Fibroblast of the aortic adventitia (primary cell): ENCODE measurements at regions not wholly inside any gene's neighbourhood (a gene's known extent, or its start where the extent isn't known, plus 50 kb on each side); places are given as distances from the start of the nearest gene placed in this dataset.

ENCODE experiments used
- DNase-seq: peaks from one replicate; pipeline ENCODE4 v3.0.0-alpha.2; 2010; ENCODE audit warnings: low read depth
- H3K4me3 ChIP-seq: 2 replicates; pipeline ENCODE4 v1.5.1; 2011; ENCODE audit warnings: low read depth, mild to moderate bottlenecking, control low read depth, low read length, moderate library complexity
- TF ChIP-seq, protein P1 (sequence below): IDR thresholded peaks from 2 replicates; pipeline ENCODE4 v1.5.1; 2011; ENCODE audit warnings: mild to moderate bottlenecking, low read length, control low read depth, inconsistent platforms; ENCODE audit not compliant: insufficient read depth

- TF ChIP-seq, protein P1, sequence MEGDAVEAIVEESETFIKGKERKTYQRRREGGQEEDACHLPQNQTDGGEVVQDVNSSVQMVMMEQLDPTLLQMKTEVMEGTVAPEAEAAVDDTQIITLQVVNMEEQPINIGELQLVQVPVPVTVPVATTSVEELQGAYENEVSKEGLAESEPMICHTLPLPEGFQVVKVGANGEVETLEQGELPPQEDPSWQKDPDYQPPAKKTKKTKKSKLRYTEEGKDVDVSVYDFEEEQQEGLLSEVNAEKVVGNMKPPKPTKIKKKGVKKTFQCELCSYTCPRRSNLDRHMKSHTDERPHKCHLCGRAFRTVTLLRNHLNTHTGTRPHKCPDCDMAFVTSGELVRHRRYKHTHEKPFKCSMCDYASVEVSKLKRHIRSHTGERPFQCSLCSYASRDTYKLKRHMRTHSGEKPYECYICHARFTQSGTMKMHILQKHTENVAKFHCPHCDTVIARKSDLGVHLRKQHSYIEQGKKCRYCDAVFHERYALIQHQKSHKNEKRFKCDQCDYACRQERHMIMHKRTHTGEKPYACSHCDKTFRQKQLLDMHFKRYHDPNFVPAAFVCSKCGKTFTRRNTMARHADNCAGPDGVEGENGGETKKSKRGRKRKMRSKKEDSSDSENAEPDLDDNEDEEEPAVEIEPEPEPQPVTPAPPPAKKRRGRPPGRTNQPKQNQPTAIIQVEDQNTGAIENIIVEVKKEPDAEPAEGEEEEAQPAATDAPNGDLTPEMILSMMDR: no peak
- H3K4me3 ChIP-seq: no peak overlapping the region
- no peak for DNase-seq
Observed at GRCh38 chr6:114718716-114719270, 376.0 kb upstream of the HS3ST5 start.

GRCh38 chr6:114718186-114718585, 375.4 kb upstream of the HS3ST5 start:
- no peak overlapping the region for H3K4me3 ChIP-seq
- no peak for DNase-seq
- TF ChIP-seq, protein P1: no peak

DNA sequence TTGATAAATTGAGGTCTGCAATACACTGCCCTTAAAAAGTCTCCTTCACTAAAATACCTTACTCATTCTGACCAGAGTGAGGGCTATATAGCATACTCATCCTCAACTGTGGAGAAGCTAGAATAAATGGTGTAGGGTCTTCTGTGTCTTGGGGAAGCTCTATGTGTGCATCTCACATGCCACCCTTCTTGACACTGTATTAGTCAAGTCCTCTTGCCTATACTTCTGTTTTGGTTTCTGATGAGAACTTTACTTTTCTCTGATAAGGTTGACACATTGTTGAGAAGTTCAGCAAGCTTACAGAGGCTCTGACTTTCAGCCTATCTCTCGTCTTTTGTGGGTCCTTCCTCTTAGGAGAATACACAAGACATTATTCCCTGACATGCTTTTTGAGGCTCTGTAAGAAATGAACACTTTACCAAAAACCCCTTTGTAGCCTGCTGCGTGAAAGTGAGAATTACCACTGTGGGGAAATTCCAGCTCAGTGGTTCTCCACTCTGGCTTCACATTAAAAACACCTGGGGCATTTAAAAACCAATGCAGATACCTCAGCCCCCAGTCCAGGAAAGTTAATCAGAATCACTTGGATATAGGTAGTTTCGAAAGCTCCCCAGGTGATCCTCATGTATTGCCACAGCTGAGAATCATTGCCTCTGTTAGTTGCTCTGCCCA, 372.1 kb upstream of the HS3ST5 start:
- DNase-seq: no peak
- no peak overlapping the region for H3K4me3 ChIP-seq
- TF ChIP-seq, protein P1: no peak

- H3K4me3 ChIP-seq: no peak overlapping the region
- TF ChIP-seq, protein P1: no peak
Observed at GRCh38 chr6:114713690-114714089, 370.9 kb upstream of the HS3ST5 start.

GRCh38 chr6:114712129-114712662, 369.4 kb upstream of the HS3ST5 start:
- no peak for DNase-seq
- TF ChIP-seq, protein P1: no peak
- H3K4me3 ChIP-seq: no peak overlapping the region

More at GRCh38 chr6:114713690-114714089, 370.9 kb upstream of the HS3ST5 start:
- no peak for DNase-seq

DNA sequence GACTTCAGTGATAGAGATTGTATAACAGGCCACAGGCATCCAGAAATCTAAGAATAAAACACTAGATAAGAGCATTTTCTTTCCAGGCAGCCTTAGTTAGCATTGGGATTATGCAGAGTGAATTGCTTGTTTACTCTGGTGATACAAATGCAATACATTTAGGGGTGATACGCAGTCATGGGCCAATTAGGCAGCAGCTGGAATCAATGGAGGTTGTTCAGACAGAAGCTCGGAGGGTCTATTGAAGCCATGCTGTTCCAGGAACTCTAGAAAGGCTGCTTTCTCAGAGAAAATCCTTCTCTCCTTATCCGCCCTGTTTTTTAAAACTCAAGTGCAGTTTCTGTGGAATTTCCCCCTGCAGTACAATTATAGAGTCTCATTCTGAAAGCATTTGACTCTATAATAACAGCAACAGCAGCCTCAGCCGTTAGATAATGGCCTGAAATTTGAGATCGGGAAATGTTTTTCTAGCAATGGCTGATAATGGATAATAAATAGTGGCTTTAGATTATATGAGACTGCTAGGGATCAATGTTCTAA, 364.3 kb upstream of the HS3ST5 start:
- no peak overlapping the region for H3K4me3 ChIP-seq
- no peak for DNase-seq
- TF ChIP-seq, protein P1: no peak
